Right ventricle myocardium superior (tissue), 1 donor: ENCODE measurements at regions not wholly inside any gene's neighbourhood (a gene's known extent, or its start where the extent isn't known, plus 50 kb on each side); places are given as distances from the start of the nearest gene placed in this dataset.

Experiments
- ATAC-seq: fragments of 200-7000 bp; cut with Tn5 transposase; one replicate; pipeline ENCODE4 v1.9.1; 2020; ENCODE audit warnings: mild to moderate bottlenecking; ENCODE audit not compliant: poor library complexity
- DNase-seq: peaks from one replicate; pipeline ENCODE4 v3.0.0-alpha.2; 2020
- intact Hi-C: fragments of 100-400 bp; cut with DNase I; formaldehyde crosslinking; loops from one replicate; pipeline ENCODE4 v1.11.2; 2022
- donor health status: DM: no; HTN: yes; CAD: no; lungs with severe emphysema.

DNA sequence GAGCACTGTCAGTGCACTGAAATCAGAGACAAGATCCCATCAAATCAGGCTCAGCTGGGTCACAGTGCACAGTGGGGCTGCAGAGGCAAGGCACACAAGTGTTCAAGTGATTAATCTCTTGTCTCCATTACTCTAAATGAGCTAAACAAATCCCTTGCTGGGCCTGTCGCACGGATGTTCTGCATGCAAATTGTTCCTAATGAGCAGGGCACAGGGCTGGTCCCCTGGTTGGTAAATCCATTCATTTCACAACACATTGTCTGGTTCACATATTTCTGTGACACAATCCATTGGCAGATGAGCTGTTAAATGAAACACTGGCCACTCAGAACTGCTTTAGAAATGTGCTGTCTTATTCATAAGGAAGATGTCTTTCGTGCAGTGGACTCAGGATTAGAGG is 167.9 kb upstream of the BRINP1 start:
- no peak for DNase-seq
- no peak for ATAC-seq
- intact Hi-C loops: no loop called here

DNA sequence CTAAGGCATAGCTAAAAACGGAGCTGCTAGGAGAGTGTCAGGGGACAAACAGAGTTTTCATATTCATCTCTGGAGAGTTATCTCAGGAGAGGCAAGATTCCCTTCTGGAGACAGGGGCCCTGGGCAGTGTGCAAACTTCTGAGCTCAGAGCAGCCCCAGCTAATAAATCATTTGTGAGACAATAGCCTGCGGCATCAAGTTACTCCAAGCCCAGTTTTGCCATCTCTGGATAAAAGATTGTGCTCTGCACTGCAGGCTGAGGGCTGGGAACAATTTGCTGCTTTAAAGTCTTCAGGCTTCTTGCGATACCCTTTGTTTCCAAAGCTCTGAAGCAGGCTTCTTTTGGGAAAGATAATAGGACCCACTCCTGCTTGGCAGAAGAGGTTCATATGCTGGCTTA is 164.3 kb upstream of the BRINP1 start:
- DNase-seq: no peak
- intact Hi-C loops: loop anchor here (5.0 kb wide), 1 partner anchor 236 kb away; no protein-coding TSS in a partner anchor
- ATAC-seq: no peak

GRCh38 chr9:119526698-119527097 is 157.5 kb upstream of the BRINP1 start:
- intact Hi-C loops: no loop called here
- ATAC-seq (peak; percentile 67), DNase-seq (no peak)

DNA sequence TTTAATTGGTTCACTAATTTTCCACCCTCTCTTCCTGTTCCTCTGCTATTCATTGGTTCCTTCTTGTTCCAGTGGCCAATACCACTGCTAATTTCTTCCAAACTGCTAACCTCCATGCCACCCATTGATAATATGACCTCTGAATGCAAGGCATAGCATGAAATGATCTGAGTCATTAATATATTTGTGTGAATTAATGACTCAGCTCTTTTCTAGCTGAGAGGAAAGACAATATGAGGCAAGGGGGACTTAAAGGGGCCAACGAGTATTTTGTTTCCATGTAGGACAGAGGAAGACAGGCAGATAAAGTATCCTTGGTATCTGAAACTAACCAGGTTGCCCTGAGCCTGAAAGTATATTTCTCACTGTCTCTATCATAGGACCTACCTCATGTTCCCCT is 154.3 kb upstream of the BRINP1 start:
- intact Hi-C loops: no loop called here
- DNase-seq (no peak), ATAC-seq (no peak)

- DNase-seq (no peak), ATAC-seq (no peak)
- intact Hi-C loops: no loop called here
Observed at GRCh38 chr9:119522381-119522780, 153.1 kb upstream of the BRINP1 start.

GRCh38 chr9:119509291-119509905 is 140.2 kb upstream of the BRINP1 start:
- intact Hi-C loops: no loop called here
- no peak for DNase-seq
- ATAC-seq: no peak

- no peak for ATAC-seq
- no peak for DNase-seq
- intact Hi-C loops: no loop called here
Observed at GRCh38 chr9:119501374-119501773, 132.1 kb upstream of the BRINP1 start.

DNA sequence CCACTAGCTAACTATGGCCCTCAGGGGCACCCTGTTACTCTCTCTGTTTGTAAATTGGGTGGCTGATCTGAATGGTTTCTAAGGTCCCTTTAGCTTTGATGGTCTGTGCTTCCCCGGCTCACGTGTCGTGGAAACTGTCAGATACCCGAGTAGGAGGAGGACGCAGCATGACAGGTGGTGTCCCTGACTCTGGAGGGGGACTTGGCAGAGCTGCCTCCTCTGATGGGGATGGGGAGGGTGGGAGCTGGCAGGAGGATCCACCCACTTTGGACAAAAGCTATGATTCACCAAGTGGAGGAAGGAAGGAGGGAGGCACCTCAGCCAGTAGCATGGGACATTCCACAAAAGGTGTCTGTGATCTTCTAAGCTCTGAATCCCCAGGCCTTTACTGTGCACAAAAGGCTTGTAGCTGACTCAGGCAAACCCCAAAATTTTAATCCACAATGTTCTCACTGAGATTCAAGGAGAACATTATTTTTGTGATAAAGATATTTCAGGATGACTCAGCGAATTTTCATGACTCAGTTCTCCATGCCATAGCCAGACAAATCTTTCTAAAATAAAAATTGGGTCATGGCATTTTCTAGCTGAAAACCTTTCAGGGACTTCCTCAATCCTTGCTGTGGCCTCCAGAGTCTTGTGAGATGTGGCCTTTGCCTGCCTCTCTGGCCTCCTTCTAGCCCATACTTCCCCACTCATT is 131.0 kb upstream of the BRINP1 start:
- no peak for ATAC-seq
- intact Hi-C loops: no loop called here
- no peak for DNase-seq

- DNase-seq (no peak), ATAC-seq (no peak)
- intact Hi-C loops: no loop called here
Observed at GRCh38 chr9:119487118-119487827, 118.0 kb upstream of the BRINP1 start.

- DNase-seq (no peak), ATAC-seq (no peak)
- intact Hi-C loops: no loop called here
Observed at GRCh38 chr9:119483153-119483552, 113.9 kb upstream of the BRINP1 start.

- no peak for ATAC-seq
- intact Hi-C loops: no loop called here
Observed at GRCh38 chr9:119477197-119477596, 108.0 kb upstream of the BRINP1 start.

DNA sequence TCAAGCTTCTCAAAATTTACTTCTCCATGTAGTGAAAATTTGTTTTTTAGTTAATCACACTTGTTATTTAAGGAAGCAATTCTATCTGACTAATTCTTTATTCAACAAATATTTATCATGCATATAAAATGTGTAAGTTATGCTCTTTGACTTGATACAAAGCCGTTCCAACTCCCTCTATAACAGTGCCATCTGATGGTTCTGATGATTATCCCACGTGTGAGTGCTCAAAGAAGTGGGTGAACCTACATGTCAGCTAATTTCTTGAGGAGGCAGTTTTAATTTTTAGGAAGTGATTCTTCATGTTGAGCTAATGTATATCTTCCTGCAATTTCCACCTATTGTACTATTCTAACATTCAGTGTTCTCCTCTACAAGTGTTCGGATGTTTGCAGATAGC is 88.8 kb upstream of the BRINP1 start:
- intact Hi-C loops: no loop called here
- DNase-seq (no peak), ATAC-seq (no peak)

More at GRCh38 chr9:119477197-119477596, 108.0 kb upstream of the BRINP1 start:
- DNase-seq: no peak

DNA sequence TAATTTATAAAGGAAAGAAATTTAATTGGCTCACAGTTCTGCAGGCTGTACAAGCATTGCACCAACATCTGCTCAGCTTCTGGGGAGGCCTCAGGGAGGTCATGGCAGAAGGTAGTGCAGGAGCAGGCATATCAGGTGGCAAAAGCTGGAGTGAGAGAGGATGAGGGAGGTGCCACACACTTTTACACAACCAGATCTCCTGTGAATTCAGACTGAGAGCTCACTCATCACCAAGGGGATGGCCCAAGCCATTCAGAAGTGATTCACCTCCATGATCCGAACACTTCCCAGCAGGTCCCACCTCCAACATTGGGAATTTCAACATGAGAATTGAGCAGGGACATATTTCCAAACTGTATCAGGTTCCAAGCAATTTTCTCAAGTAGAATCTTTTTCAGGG is 84.7 kb upstream of the BRINP1 start:
- intact Hi-C loops: no loop called here
- ATAC-seq: no peak
- no peak for DNase-seq

GRCh38 chr9:119453490-119453911 is 84.3 kb upstream of the BRINP1 start:
- ATAC-seq: no peak
- intact Hi-C loops: no loop called here
- no peak for DNase-seq

DNA sequence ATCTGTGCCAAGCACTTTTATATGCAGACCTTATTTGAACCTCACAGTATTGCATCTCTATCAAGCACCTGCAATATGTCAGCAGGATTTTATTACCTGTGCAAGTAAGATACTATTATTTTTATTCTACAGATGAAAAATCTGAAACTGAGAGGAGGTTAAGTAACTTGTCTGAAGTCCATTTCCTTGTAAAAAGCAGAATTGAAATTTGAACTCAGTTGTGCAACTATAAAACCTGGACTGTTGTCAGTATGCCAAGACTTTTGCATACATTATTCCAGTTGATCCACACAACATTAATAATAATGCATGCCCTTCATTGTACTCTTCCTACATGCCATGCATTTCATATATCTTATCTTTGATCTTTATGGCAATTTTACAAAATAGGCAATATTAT is 82.2 kb upstream of the BRINP1 start:
- ATAC-seq (no peak), DNase-seq (no peak)
- intact Hi-C loops: no loop called here

GRCh38 chr9:119443179-119443578 is 73.9 kb upstream of the BRINP1 start:
- intact Hi-C loops: no loop called here
- DNase-seq (no peak), ATAC-seq (no peak)

DNA sequence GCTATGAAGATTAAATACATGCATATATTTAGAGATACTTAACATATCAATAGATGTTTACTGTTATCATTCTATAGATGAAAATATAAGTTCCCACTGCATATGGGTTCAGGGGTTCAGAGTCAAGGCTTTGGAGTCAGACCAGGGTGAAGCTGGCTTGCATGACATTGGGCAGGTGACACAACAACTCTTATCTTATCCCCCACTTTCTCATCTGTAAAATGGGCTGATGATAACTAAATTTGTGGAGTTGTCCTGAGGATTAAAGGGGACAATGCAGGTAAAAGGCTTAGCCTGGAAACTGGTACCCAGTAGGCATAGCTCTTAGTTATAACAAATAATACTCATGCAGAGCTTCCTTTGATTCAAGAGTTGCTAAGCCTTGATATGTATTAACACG is 72.6 kb upstream of the BRINP1 start:
- DNase-seq (no peak), ATAC-seq (no peak)
- intact Hi-C loops: no loop called here

- intact Hi-C loops: no loop called here
- no peak for ATAC-seq
- no peak for DNase-seq
Observed at GRCh38 chr9:119441338-119441737, 72.1 kb upstream of the BRINP1 start.

DNA sequence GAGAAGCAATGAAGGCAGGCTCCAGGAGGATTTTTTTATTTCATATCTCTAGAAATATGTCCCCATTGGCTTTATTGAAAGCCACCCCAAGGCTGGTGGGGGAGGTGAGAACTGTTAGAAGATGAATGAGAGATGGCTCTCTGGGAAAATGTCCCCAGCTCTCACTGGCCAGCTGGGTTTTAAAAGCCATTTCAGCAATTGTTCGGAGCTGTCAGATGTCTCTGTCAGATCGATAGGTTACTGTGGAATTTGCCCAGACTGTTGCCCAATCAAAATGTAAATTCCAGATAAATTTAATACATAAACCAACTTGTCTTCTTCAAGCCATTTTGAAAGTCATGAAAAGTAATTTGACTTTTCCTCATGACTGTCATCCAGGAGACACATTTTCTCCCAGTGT is 67.0 kb upstream of the BRINP1 start:
- intact Hi-C loops: no loop called here
- DNase-seq: no peak
- no peak for ATAC-seq

- intact Hi-C loops: no loop called here
- ATAC-seq: no peak
- no peak for DNase-seq
Observed at GRCh38 chr9:119435076-119435475, 65.8 kb upstream of the BRINP1 start.
